ENCODE measurements at regions not wholly inside any gene's neighbourhood (a gene's known extent, or its start where the extent isn't known, plus 50 kb on each side); places are given as distances from the start of the nearest gene placed in this dataset.
A peak's percentile ranks its signal among the peaks of the same experiment; 100 is the strongest.

- DNase-seq = no peak
Observed at GRCh38 chr5:96282020-96282419, 151.0 kb downstream of the PCSK1 start.

DNA sequence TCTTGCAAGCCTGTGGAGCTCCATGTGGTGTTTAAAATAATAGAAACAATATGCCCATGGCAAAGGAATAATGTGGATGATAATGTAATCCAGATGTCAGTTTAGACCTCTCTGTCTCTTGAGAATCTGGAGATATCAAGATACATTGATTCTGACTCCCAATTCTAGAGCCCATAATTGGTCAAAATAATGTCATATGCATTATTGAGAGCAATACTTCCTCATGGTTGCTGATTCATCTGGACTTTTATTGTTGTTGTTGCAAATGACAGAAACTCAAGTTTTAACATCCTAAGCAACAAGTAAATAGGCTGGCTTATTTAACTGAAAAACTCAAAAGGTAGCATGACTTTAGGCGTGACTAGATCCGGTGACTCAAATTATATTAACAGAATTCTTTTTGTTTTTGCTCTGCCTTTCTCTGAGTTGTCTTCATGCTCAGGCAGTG is 152.1 kb downstream of the PCSK1 start:
- no peak for DNase-seq

DNA sequence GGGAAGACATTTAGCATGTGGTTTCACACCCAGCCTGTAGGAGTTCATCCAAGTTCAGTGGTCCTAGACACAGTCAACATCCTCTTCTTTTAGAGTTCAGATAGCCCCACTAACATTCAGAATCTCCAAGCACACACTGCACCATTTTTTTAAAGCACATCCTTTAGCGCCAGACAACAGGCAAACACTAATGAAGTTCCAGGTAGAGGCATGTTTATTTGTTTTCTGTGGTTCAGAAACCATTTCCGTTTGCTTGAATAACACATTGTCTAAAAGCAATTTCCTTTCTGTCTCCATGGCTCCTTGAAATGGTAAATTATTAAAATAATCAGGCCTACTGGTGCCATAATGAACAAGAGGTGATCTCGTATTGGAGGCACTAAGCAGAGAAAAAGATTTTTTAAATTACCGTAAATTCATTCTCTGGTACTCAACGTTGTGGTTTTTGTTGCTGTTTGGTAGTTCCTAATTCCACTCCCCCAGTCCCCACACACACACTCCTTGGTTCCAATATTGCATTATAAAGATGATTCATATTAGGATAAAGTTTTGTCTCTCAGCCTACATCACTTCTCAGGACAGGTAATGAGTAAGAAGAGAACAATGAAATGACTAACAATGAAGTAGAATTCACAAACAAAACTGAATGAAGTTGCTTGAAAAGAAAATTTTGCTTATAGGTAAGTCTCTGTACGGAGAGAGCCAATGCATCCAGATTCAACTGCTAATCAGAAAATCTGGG is 153.1 kb downstream of the PCSK1 start:
- DNase-seq = no peak

DNA sequence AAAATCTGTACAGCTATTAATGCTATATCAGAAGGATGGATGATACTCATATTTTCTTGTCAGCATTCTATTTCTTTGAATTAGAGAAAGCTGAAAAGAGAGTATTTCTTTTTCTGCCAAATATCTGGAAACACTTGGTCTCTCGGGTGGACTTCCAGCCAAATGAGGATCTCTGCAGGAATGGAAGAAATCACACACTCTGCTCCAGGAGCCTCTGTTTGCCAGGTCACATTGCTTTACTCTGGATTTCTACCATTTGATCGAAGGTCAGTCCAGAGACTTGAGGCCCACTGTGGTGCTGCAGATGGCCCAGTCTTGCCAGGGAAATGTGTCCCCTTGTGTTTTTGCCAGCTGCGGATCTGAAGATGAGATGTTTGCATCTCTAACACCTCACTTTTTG is 154.1 kb downstream of the PCSK1 start:
- DNase-seq = no peak

DNA sequence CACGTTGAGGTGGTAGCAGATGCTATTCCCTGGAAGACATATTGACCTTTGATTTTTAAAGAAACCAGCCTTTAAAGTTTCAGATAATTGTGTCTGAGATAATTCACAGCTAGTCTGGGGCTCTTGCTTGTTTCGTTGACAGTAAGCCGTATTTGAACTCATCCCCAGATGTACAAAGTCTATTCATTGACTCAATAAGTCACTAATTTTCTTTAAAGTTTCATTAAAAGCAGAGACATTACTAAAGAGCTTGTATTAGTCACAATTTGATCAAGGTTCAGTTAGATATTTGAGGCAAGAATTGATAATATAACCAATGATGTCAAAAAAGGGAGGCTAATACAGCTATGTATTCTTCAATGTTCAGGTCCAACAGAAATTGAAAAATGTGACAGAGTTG is 158.0 kb downstream of the PCSK1 start:
- no peak for DNase-seq

DNA sequence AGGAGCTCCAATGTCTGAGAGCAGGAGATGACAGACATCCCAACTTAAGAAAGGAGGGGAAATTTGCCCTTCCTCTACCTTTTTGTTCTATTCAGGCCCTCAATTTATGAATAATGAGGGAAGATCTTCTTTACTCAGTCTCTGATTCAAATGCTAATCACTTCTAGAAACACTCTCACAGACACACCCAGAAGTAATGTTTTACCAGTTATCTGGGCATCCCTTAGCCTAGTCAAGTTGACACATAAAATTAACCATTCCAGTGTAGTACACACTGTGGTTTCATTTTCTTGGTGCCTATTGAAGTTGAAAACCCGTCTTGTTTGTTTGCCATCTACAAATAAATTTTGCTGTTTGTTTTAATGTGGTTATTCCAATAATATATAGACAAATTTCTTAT is 167.6 kb downstream of the PCSK1 start:
- DNase-seq = no peak

DNA sequence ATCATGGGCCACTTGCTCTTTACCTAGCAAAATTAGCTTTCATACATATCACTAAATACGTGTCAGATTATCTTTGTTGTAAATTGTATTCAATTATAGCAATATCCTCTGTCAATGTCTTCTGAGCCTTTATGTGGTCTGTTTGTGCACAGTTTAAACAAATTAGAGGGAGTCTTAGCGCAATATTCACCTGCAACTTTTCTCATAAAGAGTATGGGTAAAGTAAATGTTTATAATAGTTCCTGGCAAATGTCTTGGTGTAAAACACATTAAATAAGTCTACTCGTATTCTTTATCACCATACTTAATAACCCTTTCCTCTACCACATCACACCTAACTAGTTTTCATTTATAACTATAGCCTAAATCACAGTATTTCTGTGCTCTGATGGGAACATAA is 169.0 kb downstream of the PCSK1 start:
- DNase-seq = no peak

- no peak for DNase-seq
Observed at GRCh38 chr5:96262105-96262504, 170.9 kb downstream of the PCSK1 start.

GRCh38 chr5:96260009-96260408 is 173.0 kb downstream of the PCSK1 start:
- DNase-seq = no peak

DNA sequence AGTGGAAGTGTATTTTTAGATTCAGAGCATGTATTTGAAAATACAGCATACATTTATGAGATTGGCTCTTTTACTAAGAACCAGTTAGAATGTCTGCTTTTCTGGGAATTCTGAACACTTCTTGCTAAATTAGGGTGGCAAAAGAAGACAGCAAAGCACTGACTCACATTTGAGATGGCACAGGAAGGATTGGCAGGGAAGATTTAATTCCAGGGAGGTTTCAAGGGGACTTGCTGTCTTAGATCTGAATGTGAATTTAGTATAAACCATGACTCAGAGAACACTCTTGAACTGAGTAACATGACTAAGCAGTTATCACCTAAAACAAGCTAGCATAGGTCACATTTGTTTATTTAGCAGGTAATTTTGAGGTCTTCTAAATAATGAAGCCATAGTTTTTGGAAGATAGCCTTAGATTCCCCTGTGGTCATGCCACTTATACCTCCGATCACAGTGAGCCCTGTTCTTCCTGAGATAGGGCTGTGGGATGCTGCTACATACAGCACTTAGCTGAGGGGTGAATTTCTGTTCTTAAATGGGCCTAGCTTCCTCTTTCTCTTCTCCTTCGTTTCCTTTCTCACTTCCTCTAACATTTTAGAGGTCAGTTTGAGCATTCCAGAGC is 173.8 kb downstream of the PCSK1 start:
- peak; percentile 76 for DNase-seq

DNA sequence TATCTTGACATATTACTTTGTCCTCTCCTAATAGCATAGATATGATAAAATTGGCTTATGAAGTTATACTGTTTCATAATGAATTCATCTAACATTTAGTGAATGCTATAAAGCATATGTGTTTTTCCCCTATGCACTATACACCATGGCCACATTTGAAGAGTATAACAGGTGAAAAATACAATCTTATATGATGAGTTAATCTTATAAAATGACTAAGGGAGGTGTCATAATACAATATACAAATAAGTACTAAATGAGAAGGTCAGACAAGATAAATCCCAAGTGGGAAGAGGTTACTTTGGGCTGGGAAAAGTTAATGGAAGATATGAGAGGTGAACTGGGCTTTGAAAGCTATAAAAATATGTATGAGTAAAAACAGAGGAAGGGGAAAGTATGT is 174.4 kb downstream of the PCSK1 start:
- DNase-seq = no peak

DNA sequence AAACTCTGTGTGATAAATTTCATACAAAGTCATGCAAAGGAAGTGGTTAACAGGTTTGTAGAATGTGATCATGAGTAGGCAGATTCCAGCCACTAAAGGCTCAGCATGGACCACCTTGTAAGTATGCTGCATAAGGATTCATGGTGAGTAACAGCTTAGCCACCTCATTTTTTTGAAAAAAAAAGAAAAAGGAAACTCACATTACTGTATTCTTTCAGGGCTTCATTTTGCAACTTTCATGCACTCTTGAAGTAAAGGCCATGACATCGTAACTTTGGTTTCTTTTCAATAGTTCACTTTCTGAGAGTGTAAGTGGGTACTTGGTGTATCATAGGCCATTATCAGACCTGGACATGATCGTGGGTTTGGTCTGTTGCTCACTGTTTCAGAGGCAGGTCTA is 175.1 kb downstream of the PCSK1 start:
- DNase-seq = no peak

- DNase-seq = peak; percentile 32
Observed at GRCh38 chr5:96256795-96257470, 176.1 kb downstream of the PCSK1 start.

GRCh38 chr5:96254980-96255691 is 177.9 kb downstream of the PCSK1 start:
- DNase-seq = no peak

- no peak for DNase-seq
Observed at GRCh38 chr5:96253140-96253539, 179.9 kb downstream of the PCSK1 start.

DNA sequence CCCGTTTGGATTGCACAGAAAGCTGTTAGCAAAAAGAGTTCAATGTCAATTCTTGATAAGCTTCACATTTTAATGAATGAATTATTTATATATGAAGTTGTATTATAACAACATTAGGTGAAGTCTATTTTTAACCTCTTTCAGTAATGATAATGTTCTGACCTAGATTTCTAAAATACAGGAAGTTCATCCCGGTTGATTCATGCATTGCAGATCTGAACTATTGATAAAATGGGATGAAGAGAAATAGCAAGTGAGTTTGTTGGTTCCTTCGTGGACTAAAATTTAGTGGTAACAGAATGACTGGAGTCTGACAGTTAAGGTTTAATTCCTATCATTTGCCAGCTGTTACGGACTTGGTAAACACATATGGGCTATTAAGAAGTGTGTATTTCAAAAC is 180.5 kb downstream of the PCSK1 start:
- no peak for DNase-seq

DNA sequence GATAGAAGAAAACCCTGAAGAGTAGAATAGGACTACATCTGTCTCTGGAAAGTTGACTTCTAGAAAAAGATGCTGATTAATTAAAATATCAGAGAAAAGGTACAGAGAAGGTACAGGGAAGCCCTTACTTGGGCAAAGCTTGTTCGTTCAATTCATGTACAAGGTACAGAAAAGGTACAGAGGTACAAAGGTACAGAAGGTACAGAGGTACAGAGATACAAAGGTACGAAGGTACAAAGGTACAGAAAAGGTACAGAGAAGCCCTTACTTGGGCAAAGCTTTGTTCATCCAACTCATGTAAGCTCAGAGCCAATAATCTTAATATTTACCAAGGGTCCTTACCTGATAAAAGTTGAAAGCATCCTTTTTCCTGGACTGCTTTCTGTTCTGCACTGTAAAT is 182.3 kb downstream of the PCSK1 start:
- no peak for DNase-seq

GRCh38 chr5:96248131-96248530 is 184.9 kb downstream of the PCSK1 start:
- DNase-seq = no peak

- no peak for DNase-seq
Observed at GRCh38 chr5:96247708-96248107, 185.3 kb downstream of the PCSK1 start.

GRCh38 chr5:96247097-96247701 is 185.8 kb downstream of the PCSK1 start:
- DNase-seq = no peak

DNA sequence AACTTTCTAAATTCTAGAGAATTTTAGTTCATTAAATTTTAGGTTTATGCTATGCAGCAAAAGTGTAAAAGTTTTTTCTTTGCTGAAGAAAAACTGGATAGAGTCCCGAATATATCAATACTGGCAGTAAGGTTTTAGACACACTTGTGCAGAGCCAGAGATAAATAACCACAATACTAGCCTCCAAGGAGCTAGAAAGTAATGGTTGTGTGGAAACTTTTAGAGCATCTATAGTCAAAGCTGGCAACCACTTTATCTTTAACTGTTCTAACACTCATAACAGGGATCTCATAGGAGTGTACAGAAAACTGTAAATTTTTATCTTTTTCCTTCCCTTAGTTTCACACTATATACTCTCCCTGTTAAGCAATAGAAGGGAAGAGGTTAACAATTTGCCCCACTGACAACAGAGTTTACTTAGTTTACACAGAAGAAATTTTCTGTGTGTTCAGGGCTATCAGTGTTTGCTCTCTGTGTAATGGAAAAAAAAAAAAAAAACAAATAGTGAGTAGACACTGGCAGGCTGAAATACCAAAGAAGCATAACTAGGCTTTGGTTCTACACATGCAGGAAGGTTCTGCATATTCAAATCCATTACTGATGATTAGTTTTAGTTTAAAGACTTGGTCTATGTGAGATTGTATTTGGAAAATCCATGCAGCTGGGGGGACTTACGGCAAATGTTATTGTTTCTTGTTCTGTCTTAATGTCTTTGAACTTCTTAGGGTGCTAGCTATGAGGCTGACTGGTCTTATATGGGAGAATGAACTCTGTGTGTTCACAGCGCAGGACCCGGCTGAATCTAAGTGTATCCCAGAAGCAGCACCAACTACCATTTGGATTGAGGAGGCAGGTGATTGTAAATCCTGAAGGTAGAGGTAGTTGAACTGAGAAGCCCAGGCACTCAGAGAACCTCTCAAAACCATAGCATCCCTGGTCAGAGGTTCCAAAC is 187.6 kb downstream of the PCSK1 start:
- DNase-seq = peak; percentile 61

- DNase-seq = no peak
Observed at GRCh38 chr5:96244696-96245095, 188.4 kb downstream of the PCSK1 start.
